Stimulated activated memory B cell treated with anti-CD40 and anti-IgM and Interleukin-4, amounts not matched to agents 10 μg/mL and 1 μg/mL and 100 μg/mL, for 72 hours (primary cell): ENCODE measurements at regions not wholly inside any gene's neighbourhood (a gene's known extent, or its start where the extent isn't known, plus 50 kb on each side); places are given as distances from the start of the nearest gene placed in this dataset.
"Not testable (repeated sequence)": the region's sequence is repeated elsewhere in the genome, so short reads cannot be mapped to it uniquely, and the experiment has no call there.

Experiments used
- ATAC-seq: fragments of 150-1000 bp; cut with Tn5 transposase; 2 replicates; pipeline ENCODE4 v1.10.0; 2021
- H3K27ac Mint-ChIP-seq: one replicate; pipeline ENCODE4 v1.8.0; 2022; ENCODE audit warnings: mild to moderate bottlenecking, mixed read lengths
- H3K27me3 Mint-ChIP-seq: one replicate; pipeline ENCODE4 v1.8.0; 2022; ENCODE audit warnings: mixed read lengths
- H3K36me3 Mint-ChIP-seq: one replicate; pipeline ENCODE4 v1.8.0; 2022; ENCODE audit warnings: mixed read lengths
- H3K4me1 Mint-ChIP-seq: one replicate; pipeline ENCODE4 v1.8.0; 2022; ENCODE audit warnings: mixed read lengths
- H3K4me3 Mint-ChIP-seq: one replicate; pipeline ENCODE4 v1.8.0; 2022; ENCODE audit warnings: mild to moderate bottlenecking, moderate library complexity, mixed read lengths
- H3K9me3 Mint-ChIP-seq: one replicate; pipeline ENCODE4 v1.8.0; 2022; ENCODE audit warnings: mixed read lengths

- H3K9me3 Mint-ChIP-seq: no peaks in the 10 kb centered on the region
- no peaks in the 10 kb centered on the region for H3K4me1 Mint-ChIP-seq
- H3K27ac Mint-ChIP-seq: no peak overlapping the region
- no peak for ATAC-seq
- H3K27me3 Mint-ChIP-seq: peaks cover 8% of the 10 kb centered on the region
- H3K4me3 Mint-ChIP-seq: no peak overlapping the region
- no peaks in the 10 kb centered on the region for H3K36me3 Mint-ChIP-seq
Measured at GRCh38 chr10:5268743-5269142, 72.1 kb downstream of the AKR1C4 start.

- Mint-ChIP-seq H3K27ac (no peak overlapping the region), H3K36me3 (no peaks in the 10 kb centered on the region), H3K4me1 (no peaks in the 10 kb centered on the region), H3K9me3 (no peaks in the 10 kb centered on the region), H3K4me3 (no peak overlapping the region), H3K27me3 (peaks cover 8% of the 10 kb centered on the region)
- no peak for ATAC-seq
Measured at GRCh38 chr10:5269791-5270190, 73.2 kb downstream of the AKR1C4 start.

GRCh38 chr10:5271526-5271925 lies 74.9 kb downstream of the AKR1C4 start:
- Mint-ChIP-seq H3K4me3 (no peak overlapping the region), H3K4me1 (no peaks in the 10 kb centered on the region), H3K9me3 (no peaks in the 10 kb centered on the region), H3K36me3 (no peaks in the 10 kb centered on the region), H3K27me3 (peaks cover 8% of the 10 kb centered on the region), H3K27ac (no peak overlapping the region)
- no peak for ATAC-seq

GRCh38 chr10:5272065-5272803 lies 75.6 kb downstream of the AKR1C4 start:
- H3K4me3 Mint-ChIP-seq: no peak overlapping the region
- ATAC-seq: no peak
- H3K36me3 Mint-ChIP-seq: no peaks in the 10 kb centered on the region
- H3K27ac Mint-ChIP-seq: no peak overlapping the region
- no peaks in the 10 kb centered on the region for H3K4me1 Mint-ChIP-seq
- no peaks in the 10 kb centered on the region for H3K9me3 Mint-ChIP-seq
- H3K27me3 Mint-ChIP-seq: peaks cover 8% of the 10 kb centered on the region

- Mint-ChIP-seq H3K36me3 (no peaks in the 10 kb centered on the region), H3K4me1 (no peaks in the 10 kb centered on the region), H3K9me3 (no peaks in the 10 kb centered on the region), H3K4me3 (no peak overlapping the region), H3K27me3 (peaks cover 17% of the 10 kb centered on the region), H3K27ac (no peak overlapping the region)
- no peak for ATAC-seq
Measured at GRCh38 chr10:5274795-5275194, 78.2 kb downstream of the AKR1C4 start.

- ATAC-seq: no peak
- no peaks in the 10 kb centered on the region for H3K36me3 Mint-ChIP-seq
- H3K27ac Mint-ChIP-seq: no peak overlapping the region
- H3K4me3 Mint-ChIP-seq: no peak overlapping the region
- H3K4me1 Mint-ChIP-seq: no peaks in the 10 kb centered on the region
- peaks cover 44% of the 10 kb centered on the region for H3K27me3 Mint-ChIP-seq
- H3K9me3 Mint-ChIP-seq: no peaks in the 10 kb centered on the region
Measured at GRCh38 chr10:5281356-5281755, 83.4 kb upstream of the UCN3 start.

GRCh38 chr10:5282137-5282536 lies 82.6 kb upstream of the UCN3 start:
- no peak for ATAC-seq
- Mint-ChIP-seq H3K27me3 (peaks cover 52% of the 10 kb centered on the region), H3K4me1 (no peaks in the 10 kb centered on the region), H3K9me3 (no peaks in the 10 kb centered on the region), H3K4me3 (no peak overlapping the region), H3K27ac (no peak overlapping the region), H3K36me3 (no peaks in the 10 kb centered on the region)

GRCh38 chr10:5283305-5284158 lies 81.2 kb upstream of the UCN3 start:
- Mint-ChIP-seq H3K4me3 (no peak overlapping the region), H3K27me3 (peaks cover 51% of the 10 kb centered on the region), H3K9me3 (no peaks in the 10 kb centered on the region), H3K36me3 (no peaks in the 10 kb centered on the region), H3K27ac (no peak overlapping the region), H3K4me1 (no peaks in the 10 kb centered on the region)
- peak; percentile 36 for ATAC-seq

- H3K27me3 Mint-ChIP-seq: peaks cover 45% of the 10 kb centered on the region
- H3K27ac Mint-ChIP-seq: no peak overlapping the region
- no peaks in the 10 kb centered on the region for H3K4me1 Mint-ChIP-seq
- H3K9me3 Mint-ChIP-seq: peaks cover 3% of the 10 kb centered on the region
- H3K4me3 Mint-ChIP-seq: no peak overlapping the region
- H3K36me3 Mint-ChIP-seq: no peaks in the 10 kb centered on the region
- ATAC-seq: peak; percentile 31
Measured at GRCh38 chr10:5284311-5285057, 80.3 kb upstream of the UCN3 start.

GRCh38 chr10:5285186-5285585 lies 79.6 kb upstream of the UCN3 start:
- peaks cover 3% of the 10 kb centered on the region for H3K9me3 Mint-ChIP-seq
- H3K36me3 Mint-ChIP-seq: no peaks in the 10 kb centered on the region
- no peak overlapping the region for H3K27ac Mint-ChIP-seq
- H3K27me3 Mint-ChIP-seq: peaks cover 45% of the 10 kb centered on the region
- H3K4me3 Mint-ChIP-seq: no peak overlapping the region
- no peak for ATAC-seq
- no peaks in the 10 kb centered on the region for H3K4me1 Mint-ChIP-seq

GRCh38 chr10:5288359-5288758 lies 76.4 kb upstream of the UCN3 start:
- Mint-ChIP-seq H3K27ac (no peak overlapping the region), H3K4me3 (no peak overlapping the region), H3K4me1 (no peaks in the 10 kb centered on the region)

GRCh38 chr10:5289228-5289627 lies 75.5 kb upstream of the UCN3 start:
- H3K27ac Mint-ChIP-seq, ATAC-seq, H3K4me3 Mint-ChIP-seq, H3K9me3 Mint-ChIP-seq, H3K36me3 Mint-ChIP-seq, H3K4me1 Mint-ChIP-seq: not testable (repeated sequence)
- peaks cover 36% of the 10 kb centered on the region for H3K27me3 Mint-ChIP-seq

More at GRCh38 chr10:5288359-5288758, 76.4 kb upstream of the UCN3 start:
- ATAC-seq: no peak
- Mint-ChIP-seq H3K9me3 (peaks cover 6% of the 10 kb centered on the region), H3K36me3 (no peaks in the 10 kb centered on the region), H3K27me3 (peaks cover 36% of the 10 kb centered on the region)

- no peak for ATAC-seq
- peaks cover 28% of the 10 kb centered on the region for H3K27me3 Mint-ChIP-seq
- H3K9me3 Mint-ChIP-seq: peaks cover 6% of the 10 kb centered on the region
- no peaks in the 10 kb centered on the region for H3K36me3 Mint-ChIP-seq
- no peak overlapping the region for H3K4me3 Mint-ChIP-seq
- no peak overlapping the region for H3K27ac Mint-ChIP-seq
- H3K4me1 Mint-ChIP-seq: no peaks in the 10 kb centered on the region
Measured at GRCh38 chr10:5291501-5292195, 73.1 kb upstream of the UCN3 start.

- no peaks in the 10 kb centered on the region for H3K4me1 Mint-ChIP-seq
- no peak overlapping the region for H3K4me3 Mint-ChIP-seq
- no peak overlapping the region for H3K27ac Mint-ChIP-seq
- H3K9me3 Mint-ChIP-seq: peaks cover 6% of the 10 kb centered on the region
- no peaks in the 10 kb centered on the region for H3K36me3 Mint-ChIP-seq
- peaks cover 22% of the 10 kb centered on the region for H3K27me3 Mint-ChIP-seq
- ATAC-seq: no peak
Measured at GRCh38 chr10:5292196-5292735, 72.5 kb upstream of the UCN3 start.

GRCh38 chr10:5292970-5293369 lies 71.8 kb upstream of the UCN3 start:
- H3K4me1 Mint-ChIP-seq, H3K9me3 Mint-ChIP-seq, ATAC-seq, H3K27ac Mint-ChIP-seq, H3K36me3 Mint-ChIP-seq, H3K4me3 Mint-ChIP-seq: not testable (repeated sequence)
- H3K27me3 Mint-ChIP-seq: peaks cover 21% of the 10 kb centered on the region
